GM10266 (cell line): ENCODE measurements at regions not wholly inside any gene's neighbourhood (a gene's known extent, or its start where the extent isn't known, plus 50 kb on each side); places are given as distances from the start of the nearest gene placed in this dataset.

Experiments used
- DNase-seq: peaks from one replicate; pipeline ENCODE4 v3.0.0; 2012; ENCODE audit errors: extremely low spot score
- CTCF ChIP-seq: IDR thresholded peaks from 2 replicates; pipeline ENCODE4 v1.5.1; 2012; ENCODE audit warnings: mild to moderate bottlenecking, low read depth; ENCODE audit not compliant: control insufficient read depth, insufficient read depth; ENCODE audit errors: missing control alignments

GRCh38 chr7:84565345-84566074, 370.9 kb upstream of the SEMA3A start:
- TF ChIP-seq CTCF: no peak
- DNase-seq: no peak

- no peak for TF ChIP-seq CTCF
- DNase-seq: no peak
Measured at GRCh38 chr7:84553711-84554110, 359.1 kb upstream of the SEMA3A start.

- DNase-seq: no peak
- TF ChIP-seq CTCF: no peak
Measured at GRCh38 chr7:84549409-84549808, 354.8 kb upstream of the SEMA3A start.

- TF ChIP-seq CTCF: no peak
- no peak for DNase-seq
Measured at GRCh38 chr7:84548366-84549365, 354.1 kb upstream of the SEMA3A start.

GRCh38 chr7:84547331-84547730, 352.7 kb upstream of the SEMA3A start:
- DNase-seq: no peak
- TF ChIP-seq CTCF: no peak

- no peak for TF ChIP-seq CTCF
Measured at GRCh38 chr7:84546403-84546802, 351.8 kb upstream of the SEMA3A start.

More at GRCh38 chr7:84546403-84546802, 351.8 kb upstream of the SEMA3A start:
- DNase-seq: no peak
